A549 (cell line): ENCODE measurements at regions not wholly inside any gene's neighbourhood (a gene's known extent, or its start where the extent isn't known, plus 50 kb on each side); places are given as distances from the start of the nearest gene placed in this dataset.

Experiments
- FOSL2 ChIP-seq, 2 experiments: fragments of 450-650 bp in 1 of 2; fragments of >200 bp in 1 of 2; sonication (Bioruptor Twin) in 1 of 2; formaldehyde crosslinking; IDR thresholded peaks; 2 replicates each; pipeline versions ENCODE4 v1.5.0 to v1.6.1; 2016 to 2020; ENCODE audit warnings: mild to moderate bottlenecking in 1 of 2, moderate library complexity in 1 of 2
- NR3C1 ChIP-seq: fragments of >200 bp; sonication (Bioruptor Twin); formaldehyde crosslinking; IDR thresholded peaks from 3 replicates; pipeline ENCODE4 v1.6.1; 2017
- POLR2A ChIP-seq: IDR thresholded peaks from 2 replicates; pipeline ENCODE4 v1.6.1; 2012; ENCODE audit warnings: mild to moderate bottlenecking, low read length
- RCOR1 ChIP-seq: fragments of 150-350 bp; IDR thresholded peaks from 2 replicates; pipeline ENCODE4 v1.6.1; 2014; ENCODE audit warnings: antibody characterized with exemption, low read length, low read depth
- TF ChIP-seq, protein P1 (sequence below): fragments of >200 bp; sonication (Bioruptor Twin); formaldehyde crosslinking; IDR thresholded peaks from 3 replicates; pipeline ENCODE4 v1.5.1; 2016
- TF ChIP-seq, protein P2 (sequence below): fragments of 250-450 bp; sonication (Bioruptor Pico); IDR thresholded peaks from 2 replicates; pipeline ENCODE4 v1.5.0; 2021; ENCODE audit warnings: mild to moderate bottlenecking, moderate library complexity, borderline replicate concordance

- TF ChIP-seq, protein P1, sequence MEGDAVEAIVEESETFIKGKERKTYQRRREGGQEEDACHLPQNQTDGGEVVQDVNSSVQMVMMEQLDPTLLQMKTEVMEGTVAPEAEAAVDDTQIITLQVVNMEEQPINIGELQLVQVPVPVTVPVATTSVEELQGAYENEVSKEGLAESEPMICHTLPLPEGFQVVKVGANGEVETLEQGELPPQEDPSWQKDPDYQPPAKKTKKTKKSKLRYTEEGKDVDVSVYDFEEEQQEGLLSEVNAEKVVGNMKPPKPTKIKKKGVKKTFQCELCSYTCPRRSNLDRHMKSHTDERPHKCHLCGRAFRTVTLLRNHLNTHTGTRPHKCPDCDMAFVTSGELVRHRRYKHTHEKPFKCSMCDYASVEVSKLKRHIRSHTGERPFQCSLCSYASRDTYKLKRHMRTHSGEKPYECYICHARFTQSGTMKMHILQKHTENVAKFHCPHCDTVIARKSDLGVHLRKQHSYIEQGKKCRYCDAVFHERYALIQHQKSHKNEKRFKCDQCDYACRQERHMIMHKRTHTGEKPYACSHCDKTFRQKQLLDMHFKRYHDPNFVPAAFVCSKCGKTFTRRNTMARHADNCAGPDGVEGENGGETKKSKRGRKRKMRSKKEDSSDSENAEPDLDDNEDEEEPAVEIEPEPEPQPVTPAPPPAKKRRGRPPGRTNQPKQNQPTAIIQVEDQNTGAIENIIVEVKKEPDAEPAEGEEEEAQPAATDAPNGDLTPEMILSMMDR, result no peak
- no peak for TF ChIP-seq RCOR1
- TF ChIP-seq, protein P2, sequence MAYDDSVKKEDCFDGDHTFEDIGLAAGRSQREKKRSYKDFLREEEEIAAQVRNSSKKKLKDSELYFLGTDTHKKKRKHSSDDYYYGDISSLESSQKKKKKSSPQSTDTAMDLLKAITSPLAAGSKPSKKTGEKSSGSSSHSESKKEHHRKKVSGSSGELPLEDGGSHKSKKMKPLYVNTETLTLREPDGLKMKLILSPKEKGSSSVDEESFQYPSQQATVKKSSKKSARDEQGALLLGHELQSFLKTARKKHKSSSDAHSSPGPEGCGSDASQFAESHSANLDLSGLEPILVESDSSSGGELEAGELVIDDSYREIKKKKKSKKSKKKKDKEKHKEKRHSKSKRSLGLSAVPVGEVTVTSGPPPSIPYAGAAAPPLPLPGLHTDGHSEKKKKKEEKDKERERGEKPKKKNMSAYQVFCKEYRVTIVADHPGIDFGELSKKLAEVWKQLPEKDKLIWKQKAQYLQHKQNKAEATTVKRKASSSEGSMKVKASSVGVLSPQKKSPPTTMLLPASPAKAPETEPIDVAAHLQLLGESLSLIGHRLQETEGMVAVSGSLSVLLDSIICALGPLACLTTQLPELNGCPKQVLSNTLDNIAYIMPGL, result no peak
- no peak for TF ChIP-seq POLR2A
- TF ChIP-seq NR3C1, result no peak
- TF ChIP-seq FOSL2 (IDR thresholded peaks at IDR 0.05), result no peak
- no peak for TF ChIP-seq FOSL2 (CRISPR knock-in tag; IDR thresholded peaks at IDR 0.05)
Measured at GRCh38 chr10:129107525-129107924, 359.5 kb upstream of the MGMT start.
